ENCODE measurements at regions not wholly inside any gene's neighbourhood (a gene's known extent, or its start where the extent isn't known, plus 50 kb on each side); places are given as distances from the start of the nearest gene placed in this dataset.
"Not testable (repeated sequence)": the region's sequence is repeated elsewhere in the genome, so short reads cannot be mapped to it uniquely, and the experiment has no call there.

GRCh38 chr12:20096430-20096829, 271.9 kb upstream of the PDE3A start:
- DNase-seq, result no peak

- no peak for DNase-seq
These were observed 270.7 kb upstream of the PDE3A start for GRCh38 chr12:20097626-20098025.

GRCh38 chr12:20099395-20100183, 268.7 kb upstream of the PDE3A start:
- DNase-seq, result no peak

GRCh38 chr12:20101046-20101445, 267.3 kb upstream of the PDE3A start:
- no peak for DNase-seq

GRCh38 chr12:20105943-20106342, 262.4 kb upstream of the PDE3A start:
- no peak for DNase-seq

GRCh38 chr12:20109676-20110075, 258.7 kb upstream of the PDE3A start:
- DNase-seq, result no peak

GRCh38 chr12:20115371-20115770, 253.0 kb upstream of the PDE3A start:
- not testable (repeated sequence) for DNase-seq

- no peak for DNase-seq
These were observed 248.5 kb upstream of the PDE3A start for GRCh38 chr12:20119596-20120402.

- no peak for DNase-seq
These were observed 248.0 kb upstream of the PDE3A start for GRCh38 chr12:20120403-20120725.

GRCh38 chr12:20122274-20122673, 246.1 kb upstream of the PDE3A start:
- no peak for DNase-seq

GRCh38 chr12:20123465-20123864, 244.9 kb upstream of the PDE3A start:
- no peak for DNase-seq

- no peak for DNase-seq
These were observed 243.0 kb upstream of the PDE3A start for GRCh38 chr12:20125276-20125798.

GRCh38 chr12:20126601-20127000, 241.7 kb upstream of the PDE3A start:
- no peak for DNase-seq

GRCh38 chr12:20127413-20127812, 240.9 kb upstream of the PDE3A start:
- DNase-seq, result no peak

GRCh38 chr12:20128928-20129327, 239.4 kb upstream of the PDE3A start:
- DNase-seq, result no peak

- DNase-seq, result no peak
These were observed 235.5 kb upstream of the PDE3A start for GRCh38 chr12:20132818-20133217.

- no peak for DNase-seq
These were observed 233.7 kb upstream of the PDE3A start for GRCh38 chr12:20134652-20135051.

- no peak for DNase-seq
These were observed 227.6 kb upstream of the PDE3A start for GRCh38 chr12:20140751-20141150.

GRCh38 chr12:20142316-20142715, 226.0 kb upstream of the PDE3A start:
- no peak for DNase-seq

GRCh38 chr12:20142956-20143355, 225.4 kb upstream of the PDE3A start:
- DNase-seq, result no peak

GRCh38 chr12:20144341-20144740, 224.0 kb upstream of the PDE3A start:
- no peak for DNase-seq

- DNase-seq, result no peak
These were observed 220.1 kb upstream of the PDE3A start for GRCh38 chr12:20148241-20148640.

GRCh38 chr12:20150835-20151422, 217.4 kb upstream of the PDE3A start:
- no peak for DNase-seq

- no peak for DNase-seq
These were observed 214.3 kb upstream of the PDE3A start for GRCh38 chr12:20154052-20154451.
